ENCODE measurements at regions not wholly inside any gene's neighbourhood (a gene's known extent, or its start where the extent isn't known, plus 50 kb on each side); places are given as distances from the start of the nearest gene placed in this dataset.

- POLR2A ChIA-PET: no interaction called here
- DNase-seq (ENCODE audit: low spot score) (no peak), FAIRE-seq (no peak), ATAC-seq (no peak)
- H4K20me1 ChIP-seq (ENCODE audit: insufficient read depth, low read length): no peaks in the 10 kb centered on the region
- intact Hi-C loops (cut with micrococcal nuclease; ENCODE audit: unreplicated experiment): no loop called here
- TF ChIP-seq ZNF672 (CRISPR knock-in tag; IDR thresholded peaks at IDR 0.05) (no peak), ZNF513 (CRISPR knock-in tag; conservative IDR thresholded peaks at IDR 0.05) (no peak), FOSL1 (CRISPR knock-in tag; IDR thresholded peaks at IDR 0.05; ENCODE audit: borderline replicate concordance) (no peak), CHD4 (IDR thresholded peaks at IDR 0.05; ENCODE audit: borderline replicate concordance, low read length) (no peak), CBX2 (IDR thresholded peaks at IDR 0.05; ENCODE audit: low read depth, low read length) (no peak), CBX2 (CRISPR knock-in tag; IDR thresholded peaks at IDR 0.05; ENCODE audit: low read depth) (no peak), ZFP90 (CRISPR knock-in tag; IDR thresholded peaks at IDR 0.05; ENCODE audit: borderline replicate concordance) (no peak), ZBTB40 (IDR thresholded peaks at IDR 0.05) (no peak), ZBTB40 (CRISPR knock-in tag; IDR thresholded peaks at IDR 0.05) (no peak), NR3C1 (CRISPR knock-in tag; IDR thresholded peaks at IDR 0.05) (no peak), TEAD2 (CRISPR knock-in tag; IDR thresholded peaks at IDR 0.05) (no peak)
- in situ Hi-C loops (cut with HindIII; ENCODE audit: extremely low pct_ligation_motif_present, low pct_unique_long_range_greater_than_20kb): no loop called here
- CTCF ChIA-PET (ENCODE audit: low intra/inter-chr PET ratio, low total read pairs): no interaction called here
- peaks cover 16% of the 10 kb centered on the region for H3K9me3 ChIP-seq (ENCODE audit: low read length)
- WGBS (ENCODE audit: low lambda C conversion rate): 13% methylated on average over 1 of the region's 1 CpG
- no peak overlapping the region for H3K27ac ChIP-seq (ENCODE audit: extremely low read length, insufficient read depth, low read length)
- H3K4me3 ChIP-seq (replicated peaks in 1 of 3; ENCODE audit: insufficient read depth in 1 of 3, low read depth in 2 of 3, low read length in 3 of 3): no peak overlapping the region
- H3K4me2 ChIP-seq (ENCODE audit: low read depth, low read length): no peak overlapping the region
- no TSS peak for BruUV-seq (replicated peaks)
- H3K4me1 ChIP-seq (ENCODE audit: insufficient read depth, low read length): no peaks in the 10 kb centered on the region
- H3K9ac ChIP-seq (ENCODE audit: insufficient read depth, low read depth, low read length): no peak overlapping the region
- no peak overlapping the region for H2AFZ ChIP-seq (ENCODE audit: low read length)
- H3K36me3 ChIP-seq (replicated peaks in 1 of 2; ENCODE audit: control insufficient read depth in 1 of 2, insufficient read depth in 2 of 2, low read length in 2 of 2): no peaks in the 10 kb centered on the region
- H3K79me2 ChIP-seq (ENCODE audit: insufficient read depth, low read length): no peaks in the 10 kb centered on the region
- no peaks in the 10 kb centered on the region for H3K27me3 ChIP-seq (ENCODE audit: control insufficient read depth in 1 of 2, insufficient read depth in 2 of 2, low read length in 2 of 2)
These were observed 625.0 kb upstream of the TSPY4 start for GRCh38 chrY:8712296-8712695.

All from HepG2 (cell line).